H9 (cell line): ENCODE measurements at regions not wholly inside any gene's neighbourhood (a gene's known extent, or its start where the extent isn't known, plus 50 kb on each side); places are given as distances from the start of the nearest gene placed in this dataset.

Experiments
- DNase-seq: peaks from one replicate; pipeline ENCODE4 v3.0.0-alpha.2; 2017
- H2AFZ ChIP-seq: one replicate; pipeline ENCODE4 v1.6.1; 2013; ENCODE audit warnings: mild to moderate bottlenecking, low read length, control low read depth, moderate library complexity
- H2AK5ac ChIP-seq: 2 replicates; pipeline ENCODE4 v1.6.1; 2013; ENCODE audit warnings: low read length, control low read depth, mixed read lengths; ENCODE audit not compliant: insufficient read length
- H2BK120ac ChIP-seq: one replicate; pipeline ENCODE4 v1.6.1; 2013; ENCODE audit warnings: low read depth, mild to moderate bottlenecking, low read length, control low read depth, inconsistent platforms; ENCODE audit not compliant: poor library complexity, severe bottlenecking
- H2BK12ac ChIP-seq: 2 replicates; pipeline ENCODE4 v1.6.1; 2013; ENCODE audit warnings: low read length, control low read depth, mixed read lengths, low read depth; ENCODE audit not compliant: insufficient read length
- H2BK15ac ChIP-seq: 2 replicates; pipeline ENCODE4 v1.6.1; 2013; ENCODE audit warnings: low read depth, low read length, control low read depth
- H2BK20ac ChIP-seq: one replicate; pipeline ENCODE4 v1.6.1; 2013; ENCODE audit warnings: low read depth, mild to moderate bottlenecking, low read length, control low read depth, inconsistent platforms; ENCODE audit not compliant: poor library complexity, severe bottlenecking
- H2BK5ac ChIP-seq: 2 replicates; pipeline ENCODE4 v1.6.1; 2013; ENCODE audit warnings: low read length, control low read depth, mixed read lengths; ENCODE audit not compliant: insufficient read length
- H3K14ac ChIP-seq: 2 replicates; pipeline ENCODE4 v1.6.1; 2013; ENCODE audit warnings: low read length, control low read depth; ENCODE audit not compliant: insufficient read depth
- H3K18ac ChIP-seq: 2 replicates; pipeline ENCODE4 v1.6.1; 2013; ENCODE audit warnings: low read depth, mild to moderate bottlenecking, mixed read lengths, low read length, control low read depth; ENCODE audit not compliant: insufficient read length
- H3K23ac ChIP-seq: 2 replicates; pipeline ENCODE4 v1.6.1; 2013; ENCODE audit warnings: low read length, control low read depth, mixed read lengths, low read depth; ENCODE audit not compliant: insufficient read length
- H3K23me2 ChIP-seq: 2 replicates; pipeline ENCODE4 v1.6.1; 2013; ENCODE audit warnings: low read depth, mild to moderate bottlenecking, mixed read lengths, low read length, control low read depth; ENCODE audit not compliant: insufficient read length, poor library complexity, severe bottlenecking
- H3K27ac ChIP-seq: 2 replicates; pipeline ENCODE4 v1.5.1; 2013; ENCODE audit warnings: low read length, control low read depth, mixed read lengths, low read depth; ENCODE audit not compliant: insufficient read length
- H3K27me3 ChIP-seq: 2 replicates; pipeline ENCODE4 v1.6.1; 2013; ENCODE audit warnings: low read length, control low read depth, inconsistent platforms; ENCODE audit not compliant: insufficient read depth
- H3K4ac ChIP-seq: 2 replicates; pipeline ENCODE4 v1.6.1; 2013; ENCODE audit warnings: low read depth, mild to moderate bottlenecking, control low read depth, inconsistent platforms, low read length, moderate library complexity
- H3K4me1 ChIP-seq: 2 replicates; pipeline ENCODE4 v1.6.1; 2013; ENCODE audit warnings: low read length, control low read depth, inconsistent platforms; ENCODE audit not compliant: insufficient read depth
- H3K4me2 ChIP-seq: 2 replicates; pipeline ENCODE4 v1.6.1; 2013; ENCODE audit warnings: low read length, control low read depth, mixed read lengths; ENCODE audit not compliant: insufficient read length, insufficient read depth
- H3K56ac ChIP-seq: 2 replicates; pipeline ENCODE4 v1.6.1; 2013; ENCODE audit warnings: low read depth, mild to moderate bottlenecking, mixed read lengths, low read length, control low read depth; ENCODE audit not compliant: insufficient read length
- H3K79me1 ChIP-seq: 2 replicates; pipeline ENCODE4 v1.6.1; 2013; ENCODE audit warnings: low read depth, mild to moderate bottlenecking, moderate library complexity, low read length, control low read depth, inconsistent platforms; ENCODE audit not compliant: insufficient read depth, poor library complexity, severe bottlenecking
- H3K79me2 ChIP-seq: 2 replicates; pipeline ENCODE4 v1.6.1; 2013; ENCODE audit warnings: low read length, control low read depth, inconsistent platforms; ENCODE audit not compliant: insufficient read depth
- H3K9ac ChIP-seq: 2 replicates; pipeline ENCODE4 v1.6.1; 2013; ENCODE audit warnings: low read length, control low read depth, mixed read lengths; ENCODE audit not compliant: insufficient read length; ENCODE audit errors: extremely low read depth
- H3K9me3 ChIP-seq: one replicate; pipeline ENCODE4 v1.6.1; 2013; ENCODE audit warnings: low read depth, low read length, inconsistent platforms; ENCODE audit not compliant: control insufficient read depth
- H3T11ph ChIP-seq: one replicate; pipeline ENCODE4 v1.6.1; 2013; ENCODE audit warnings: mild to moderate bottlenecking, low read length, control low read depth, inconsistent platforms
- H4K20me1 ChIP-seq: one replicate; pipeline ENCODE4 v1.6.1; 2013; ENCODE audit not compliant: control insufficient read depth, insufficient read length, insufficient read depth
- H4K5ac ChIP-seq: 2 replicates; pipeline ENCODE4 v1.6.1; 2013; ENCODE audit warnings: low read depth, mild to moderate bottlenecking, mixed read lengths, low read length, control low read depth; ENCODE audit not compliant: insufficient read length
- H4K8ac ChIP-seq: replicated peaks from 2 replicates; pipeline ENCODE4 v1.6.1; 2013; ENCODE audit warnings: low read length, control low read depth, mixed read lengths, low read depth; ENCODE audit not compliant: insufficient read length
- H4K91ac ChIP-seq: 2 replicates; pipeline ENCODE4 v1.6.1; 2013; ENCODE audit warnings: low read depth, mild to moderate bottlenecking, moderate library complexity, mixed read lengths, low read length, control low read depth; ENCODE audit not compliant: insufficient read length
- H3K27ac Mint-ChIP-seq, 3 experiments: 2 replicates in 2 of 3; 3 replicates in 1 of 3; pipeline ENCODE4 v1.8.0; 2020 to 2021; ENCODE audit warnings: mixed read lengths in 3 of 3, mild to moderate bottlenecking in 1 of 3, moderate library complexity in 1 of 3
- H3K27me3 Mint-ChIP-seq: 2 replicates; pipeline ENCODE4 v1.8.0; 2021; ENCODE audit warnings: low read depth, mild to moderate bottlenecking, moderate library complexity, mixed read lengths
- H3K36me3 Mint-ChIP-seq, 3 experiments: 2 replicates in 2 of 3; 3 replicates in 1 of 3; pipeline ENCODE4 v1.8.0; 2020 to 2021; ENCODE audit warnings: low read depth in 3 of 3, mixed read lengths in 3 of 3; ENCODE audit not compliant: insufficient read depth in 1 of 3
- H3K4me1 Mint-ChIP-seq, 2 experiments: 2 replicates each; pipeline ENCODE4 v1.8.0; 2020; ENCODE audit warnings: mixed read lengths in 2 of 2
- H3K4me3 Mint-ChIP-seq, 2 experiments: 2 replicates in 1 of 2; 3 replicates in 1 of 2; pipeline ENCODE4 v1.8.0; 2020 to 2021; ENCODE audit warnings: mild to moderate bottlenecking in 2 of 2, mixed read lengths in 2 of 2, moderate library complexity in 1 of 2
- H3K9me3 Mint-ChIP-seq, 2 experiments: 2 replicates in 1 of 2; 3 replicates in 1 of 2; pipeline ENCODE4 v1.8.0; 2020; ENCODE audit warnings: mild to moderate bottlenecking in 2 of 2, mixed read lengths in 2 of 2, moderate library complexity in 1 of 2
- WGBS: extraction: QIAGEN DNeasy Blood & Tissue Kit; methylation state at CpG from one replicate; pipeline ENCODE4 v1.1.7; 2013; ENCODE audit warnings: missing lambda C conversion rate, low lambda C conversion rate, mixed read lengths; ENCODE audit not compliant: insufficient read length; ENCODE audit errors: extremely low coverage; 5-methylcytosine and 5-hydroxymethylcytosine counted together
- TF ChIP-seq, protein P1 (sequence below): fragments of 200-600 bp; sonication (generic); conservative IDR thresholded peaks from 3 replicates; pipeline ENCODE4 v1.8.0; 2021; ENCODE audit warnings: antibody characterized with exemption, mild to moderate bottlenecking

DNA sequence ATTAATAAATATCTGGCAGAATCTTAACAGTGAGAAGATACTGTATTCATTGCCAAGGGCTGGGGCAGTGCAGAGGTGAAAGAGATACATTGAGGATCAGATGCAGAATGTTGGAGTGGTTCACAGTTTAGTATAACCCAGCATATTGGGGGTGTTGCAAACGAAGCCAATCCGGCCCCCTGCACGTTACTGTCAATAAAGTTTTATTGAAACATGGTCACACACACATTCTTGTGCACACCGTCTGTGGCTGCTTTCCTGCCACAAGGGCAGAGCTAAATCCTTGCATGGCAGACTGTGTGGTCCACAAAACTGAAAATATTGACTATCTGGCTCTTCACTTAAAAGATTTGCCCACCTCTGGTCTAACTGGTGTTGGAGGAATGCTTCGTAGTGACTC, 119.7 kb downstream of the SHOX start:
- H4K20me1 ChIP-seq = no peaks in the 10 kb centered on the region
- H2BK5ac ChIP-seq = no peak overlapping the region
- H2BK20ac ChIP-seq = no peak overlapping the region
- no peak overlapping the region for H3K18ac ChIP-seq
- no peak overlapping the region for H4K5ac ChIP-seq
- peaks cover 12% of the 10 kb centered on the region for H3K27me3 Mint-ChIP-seq
- H3K23me2 ChIP-seq = no peaks in the 10 kb centered on the region
- H3K27ac ChIP-seq = no peak overlapping the region
- no peak for DNase-seq
- no peak overlapping the region for H2AK5ac ChIP-seq
- no peak overlapping the region for H3K27ac Mint-ChIP-seq
- H2BK120ac ChIP-seq = no peak overlapping the region
- peaks cover 4 to 5% of the 10 kb centered on the region in 2 experiments; a peak in 1 of 4 replicates for H3K4me1 Mint-ChIP-seq
- no peaks in the 10 kb centered on the region for H3K9me3 ChIP-seq
- H3K56ac ChIP-seq = no peak overlapping the region
- no peaks in the 10 kb centered on the region for H3K27me3 ChIP-seq
- no peak overlapping the region for H3K9ac ChIP-seq
- H2BK15ac ChIP-seq = no peak overlapping the region
- no peak overlapping the region for H3K4me2 ChIP-seq
- no peak overlapping the region for H4K8ac ChIP-seq
- no peaks in the 10 kb centered on the region for H3K79me1 ChIP-seq
- H3K9me3 Mint-ChIP-seq = peaks cover 0 to 8% of the 10 kb centered on the region in 2 experiments; a peak in 4 of 5 replicates
- no peak overlapping the region for H4K91ac ChIP-seq
- no peak overlapping the region for H3T11ph ChIP-seq
- no peaks in the 10 kb centered on the region for H3K79me2 ChIP-seq
- no peak overlapping the region for H2AFZ ChIP-seq
- no peak overlapping the region for H3K23ac ChIP-seq
- TF ChIP-seq, protein P1, sequence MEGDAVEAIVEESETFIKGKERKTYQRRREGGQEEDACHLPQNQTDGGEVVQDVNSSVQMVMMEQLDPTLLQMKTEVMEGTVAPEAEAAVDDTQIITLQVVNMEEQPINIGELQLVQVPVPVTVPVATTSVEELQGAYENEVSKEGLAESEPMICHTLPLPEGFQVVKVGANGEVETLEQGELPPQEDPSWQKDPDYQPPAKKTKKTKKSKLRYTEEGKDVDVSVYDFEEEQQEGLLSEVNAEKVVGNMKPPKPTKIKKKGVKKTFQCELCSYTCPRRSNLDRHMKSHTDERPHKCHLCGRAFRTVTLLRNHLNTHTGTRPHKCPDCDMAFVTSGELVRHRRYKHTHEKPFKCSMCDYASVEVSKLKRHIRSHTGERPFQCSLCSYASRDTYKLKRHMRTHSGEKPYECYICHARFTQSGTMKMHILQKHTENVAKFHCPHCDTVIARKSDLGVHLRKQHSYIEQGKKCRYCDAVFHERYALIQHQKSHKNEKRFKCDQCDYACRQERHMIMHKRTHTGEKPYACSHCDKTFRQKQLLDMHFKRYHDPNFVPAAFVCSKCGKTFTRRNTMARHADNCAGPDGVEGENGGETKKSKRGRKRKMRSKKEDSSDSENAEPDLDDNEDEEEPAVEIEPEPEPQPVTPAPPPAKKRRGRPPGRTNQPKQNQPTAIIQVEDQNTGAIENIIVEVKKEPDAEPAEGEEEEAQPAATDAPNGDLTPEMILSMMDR = no peak
- no peak overlapping the region for H3K4me3 Mint-ChIP-seq
- H3K14ac ChIP-seq = no peak overlapping the region
- H3K4ac ChIP-seq = no peak overlapping the region
- H2BK12ac ChIP-seq = no peak overlapping the region
- no peaks in the 10 kb centered on the region for H3K4me1 ChIP-seq
- WGBS = no CpG with 5 or more reads among the region's 5 CpGs
- 0 out of 7 replicates have a peak, but pooled peaks cover 0 to under 1% (median 0%) of the 10 kb centered on the region in 3 experiments for H3K36me3 Mint-ChIP-seq
